ENCODE measurements at regions not wholly inside any gene's neighbourhood (a gene's known extent, or its start where the extent isn't known, plus 50 kb on each side); places are given as distances from the start of the nearest gene placed in this dataset.

GRCh38 chr5:115738830-115739229 is 77.6 kb downstream of the CDO1 start:
- whole genome bisulfite sequencing (ENCODE audit: missing lambda C conversion rate), result 7% methylated on average over 1 of the region's 1 CpG
- no peaks in the 10 kb centered on the region for H3K4me1 ChIP-seq
- POLR2A ChIA-PET, result no interaction called here
- TF ChIP-seq GATA3 (IDR thresholded peaks at IDR 0.05; ENCODE audit: borderline replicate concordance), result no peak
- H3K9me3 ChIP-seq, result no peaks in the 10 kb centered on the region
- no peak for DNase-seq (ENCODE audit: low read depth in 1 of 2, low spot score in 1 of 2)
- no peak overlapping the region for H3K27ac ChIP-seq
- no peak for FAIRE-seq
- CTCF ChIA-PET, result no interaction called here
- no peak overlapping the region for H3K4me3 ChIP-seq
- no peak for ATAC-seq
- H3K4me2 ChIP-seq, result no peak overlapping the region

GRCh38 chr5:115737452-115737851 is 79.0 kb downstream of the CDO1 start:
- Histone ChIP-seq H3K9me3 (no peaks in the 10 kb centered on the region), H3K4me2 (no peak overlapping the region), H3K4me1 (no peaks in the 10 kb centered on the region), H3K4me3 (no peak overlapping the region), H3K27ac (no peak overlapping the region)
- ATAC-seq (no peak), DNase-seq (ENCODE audit: low read depth in 1 of 2, low spot score in 1 of 2) (no peak), FAIRE-seq (no peak)
- WGBS (ENCODE audit: missing lambda C conversion rate), result 100% methylated on average over 1 of the region's 1 CpG
- TF ChIP-seq ZNF302 (CRISPR knock-in tag; IDR thresholded peaks at IDR 0.05), result no peak
- no peak for TF ChIP-seq RFX5 (IDR thresholded peaks at IDR 0.05)
- no peak for TF ChIP-seq ZFP36 (IDR thresholded peaks at IDR 0.05; ENCODE audit: borderline replicate concordance, partially characterized antibody)
- TF ChIP-seq CBX2 (IDR thresholded peaks at IDR 0.05; ENCODE audit: borderline replicate concordance, low read depth), result no peak
- no peak for TF ChIP-seq MYC (IDR thresholded peaks at IDR 0.05; ENCODE audit: borderline replicate concordance, low read length)
- no peak for TF ChIP-seq SREBF2 (IDR thresholded peaks at IDR 0.05)
- no peak for TF ChIP-seq NR3C1 (IDR thresholded peaks at IDR 0.05)
- TF ChIP-seq BHLHE40 (IDR thresholded peaks at IDR 0.05; ENCODE audit: low read depth, low read length), result no peak
- TF ChIP-seq KDM5A (IDR thresholded peaks at IDR 0.05), result no peak
- no peak for TF ChIP-seq REST (IDR thresholded peaks at IDR 0.05)
- TF ChIP-seq ESRRA (IDR thresholded peaks at IDR 0.05; ENCODE audit: borderline replicate concordance, low read length), result no peak
- TF ChIP-seq PHF8 (IDR thresholded peaks at IDR 0.05; ENCODE audit: borderline replicate concordance, low read depth), result no peak
- no peak for TF ChIP-seq RARB (CRISPR knock-in tag; IDR thresholded peaks at IDR 0.05)
- no peak for TF ChIP-seq EP300 (IDR thresholded peaks at IDR 0.05)
- no peak for TF ChIP-seq POLR2A (IDR thresholded peaks at IDR 0.05; ENCODE audit: low read length)
- TF ChIP-seq KDM1A (IDR thresholded peaks at IDR 0.05; ENCODE audit: low read depth), result no peak
- no peak for TF ChIP-seq HMGXB4 (CRISPR knock-in tag; IDR thresholded peaks at IDR 0.05; ENCODE audit: borderline replicate concordance)
- TF ChIP-seq CBX8 (IDR thresholded peaks at IDR 0.05), result no peak
- no peak for TF ChIP-seq ELK1 (IDR thresholded peaks at IDR 0.05; ENCODE audit: low read depth, low read length)
- TF ChIP-seq NFE2L2 (conservative IDR thresholded peaks at IDR 0.05; ENCODE audit: low read length), result no peak
- ChIA-PET POLR2A (no interaction called here), CTCF (no interaction called here)
